DND-41 (cell line): ENCODE measurements at regions not wholly inside any gene's neighbourhood (a gene's known extent, or its start where the extent isn't known, plus 50 kb on each side); places are given as distances from the start of the nearest gene placed in this dataset.

Experiments
- ATAC-seq: fragments of 200-7000 bp; cut with Tn5 transposase; 3 replicates; pipeline ENCODE4 v1.9.1; 2021; ENCODE audit warnings: low read depth; ENCODE audit not compliant: insufficient read depth
- DNase-seq: peaks from one replicate; pipeline ENCODE4 v3.0.0-alpha.2; 2020
- H2AFZ ChIP-seq: 2 replicates; pipeline ENCODE4 v1.6.0; 2012; ENCODE audit warnings: low read depth, low read length
- H3K27ac ChIP-seq: 2 replicates; pipeline ENCODE4 v1.5.1; 2012; ENCODE audit warnings: low read length, inconsistent platforms
- H3K27me3 ChIP-seq: fragments of 200-600 bp; sonication (generic); 2 replicates; pipeline ENCODE4 v1.6.0; 2012; ENCODE audit warnings: low read length, mild to moderate bottlenecking, inconsistent platforms; ENCODE audit not compliant: insufficient read depth, poor library complexity
- H3K36me3 ChIP-seq: 2 replicates; pipeline ENCODE4 v1.5.1; 2012; ENCODE audit warnings: low read length, inconsistent platforms; ENCODE audit not compliant: insufficient read depth
- H3K4me1 ChIP-seq: 2 replicates; pipeline ENCODE4 v1.5.1; 2012; ENCODE audit warnings: mild to moderate bottlenecking, low read length; ENCODE audit not compliant: insufficient read depth
- H3K4me2 ChIP-seq: 2 replicates; pipeline ENCODE4 v1.6.0; 2012; ENCODE audit warnings: mild to moderate bottlenecking, moderate library complexity, low read length, inconsistent platforms; ENCODE audit not compliant: insufficient read depth
- H3K4me3 ChIP-seq, 2 experiments: fragments of 200-600 bp in 1 of 2; shearing (Covaris generic) in 1 of 2; 2 replicates each; pipeline ENCODE4 v1.5.1; 2012 to 2016; ENCODE audit warnings: inconsistent platforms in 2 of 2, low read length in 2 of 2, mild to moderate bottlenecking in 2 of 2, low read depth in 1 of 2, moderate library complexity in 1 of 2
- H3K79me2 ChIP-seq: 2 replicates; pipeline ENCODE4 v1.6.0; 2012; ENCODE audit warnings: low read length, inconsistent platforms; ENCODE audit not compliant: insufficient read depth
- H3K9ac ChIP-seq: 2 replicates; pipeline ENCODE4 v1.6.0; 2012; ENCODE audit warnings: low read depth, mild to moderate bottlenecking, inconsistent platforms, low read length, moderate library complexity
- H3K9me3 ChIP-seq: 2 replicates; pipeline ENCODE4 v1.5.1; 2012; ENCODE audit warnings: low read length, moderate library complexity, mild to moderate bottlenecking, inconsistent platforms; ENCODE audit not compliant: insufficient read depth, severe bottlenecking
- H4K20me1 ChIP-seq: 2 replicates; pipeline ENCODE4 v1.6.0; 2012; ENCODE audit warnings: low read length; ENCODE audit not compliant: insufficient read depth
- EZH2 ChIP-seq: IDR thresholded peaks from 3 replicates; pipeline ENCODE4 v1.6.1; 2012; ENCODE audit warnings: borderline replicate concordance, low read depth, mild to moderate bottlenecking, moderate library complexity, low read length, inconsistent platforms; ENCODE audit not compliant: severe bottlenecking
- TF ChIP-seq, protein P1 (sequence below): IDR thresholded peaks from 2 replicates; pipeline ENCODE4 v1.5.1; 2012; ENCODE audit warnings: borderline replicate concordance, low read length, moderate library complexity, mild to moderate bottlenecking; ENCODE audit not compliant: poor library complexity, severe bottlenecking; ENCODE audit errors: extremely low read depth

- no peak for TF ChIP-seq EZH2
- TF ChIP-seq, protein P1, sequence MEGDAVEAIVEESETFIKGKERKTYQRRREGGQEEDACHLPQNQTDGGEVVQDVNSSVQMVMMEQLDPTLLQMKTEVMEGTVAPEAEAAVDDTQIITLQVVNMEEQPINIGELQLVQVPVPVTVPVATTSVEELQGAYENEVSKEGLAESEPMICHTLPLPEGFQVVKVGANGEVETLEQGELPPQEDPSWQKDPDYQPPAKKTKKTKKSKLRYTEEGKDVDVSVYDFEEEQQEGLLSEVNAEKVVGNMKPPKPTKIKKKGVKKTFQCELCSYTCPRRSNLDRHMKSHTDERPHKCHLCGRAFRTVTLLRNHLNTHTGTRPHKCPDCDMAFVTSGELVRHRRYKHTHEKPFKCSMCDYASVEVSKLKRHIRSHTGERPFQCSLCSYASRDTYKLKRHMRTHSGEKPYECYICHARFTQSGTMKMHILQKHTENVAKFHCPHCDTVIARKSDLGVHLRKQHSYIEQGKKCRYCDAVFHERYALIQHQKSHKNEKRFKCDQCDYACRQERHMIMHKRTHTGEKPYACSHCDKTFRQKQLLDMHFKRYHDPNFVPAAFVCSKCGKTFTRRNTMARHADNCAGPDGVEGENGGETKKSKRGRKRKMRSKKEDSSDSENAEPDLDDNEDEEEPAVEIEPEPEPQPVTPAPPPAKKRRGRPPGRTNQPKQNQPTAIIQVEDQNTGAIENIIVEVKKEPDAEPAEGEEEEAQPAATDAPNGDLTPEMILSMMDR = no peak
- no peaks in the 10 kb centered on the region for H4K20me1 ChIP-seq
Observed at GRCh38 chr2:34029073-34029472, 430.0 kb upstream of the FAM98A start.

GRCh38 chr2:34025196-34025595 lies 426.1 kb upstream of the FAM98A start:
- no peaks in the 10 kb centered on the region for H3K79me2 ChIP-seq

More at GRCh38 chr2:34029073-34029472, 430.0 kb upstream of the FAM98A start:
- Histone ChIP-seq H3K27ac (no peak overlapping the region), H3K9ac (no peak overlapping the region), H3K4me2 (no peak overlapping the region), H3K79me2 (no peaks in the 10 kb centered on the region), H3K4me1 (no peaks in the 10 kb centered on the region), H2AFZ (no peak overlapping the region), H3K27me3 (no peaks in the 10 kb centered on the region), H3K4me3 (no peak overlapping the region), H3K36me3 (no peaks in the 10 kb centered on the region), H3K9me3 (no peaks in the 10 kb centered on the region)
- no peak for DNase-seq
- no peak for ATAC-seq

DNA sequence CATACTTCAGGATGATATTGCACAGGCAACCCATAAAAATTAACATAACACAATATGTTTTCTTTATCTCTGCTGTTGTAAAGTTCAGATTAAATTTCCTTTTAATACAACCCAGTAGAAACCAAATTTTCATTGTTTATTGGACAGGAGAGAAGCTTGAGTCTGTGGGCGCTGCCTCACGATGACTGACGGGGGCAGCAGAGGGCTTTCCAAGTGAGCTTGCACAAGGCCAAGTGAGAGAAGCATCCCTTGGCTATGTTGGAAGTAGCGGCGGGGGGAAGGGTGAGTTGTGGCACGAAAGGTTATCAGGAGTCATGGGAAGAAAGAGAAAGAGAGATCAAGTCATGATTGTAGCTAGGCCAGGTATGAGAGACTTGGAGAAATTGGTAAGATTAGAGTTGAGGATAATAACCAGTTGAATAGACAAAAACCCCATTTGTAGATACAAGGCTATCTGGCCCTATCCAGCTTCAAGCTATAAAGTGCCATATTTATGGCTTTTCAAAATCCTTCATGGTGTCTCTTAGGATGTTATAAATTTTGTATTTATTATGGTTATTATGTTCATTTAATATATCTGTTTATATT lies 413.7 kb upstream of the FAM98A start:
- Histone ChIP-seq H3K9me3 (no peaks in the 10 kb centered on the region), H3K4me3 (no peak overlapping the region), H4K20me1 (no peaks in the 10 kb centered on the region), H3K27me3 (no peaks in the 10 kb centered on the region), H3K9ac (no peak overlapping the region), H3K79me2 (no peaks in the 10 kb centered on the region), H2AFZ (no peak overlapping the region), H3K36me3 (no peaks in the 10 kb centered on the region), H3K4me1 (no peaks in the 10 kb centered on the region), H3K4me2 (no peak overlapping the region), H3K27ac (no peak overlapping the region)
- DNase-seq (peak; percentile 33), ATAC-seq (peak; percentile 66; the same call in 2 of the 3 replicates)
- TF ChIP-seq, protein P1 = peak; percentile 69
- no peak for TF ChIP-seq EZH2

More at GRCh38 chr2:34025196-34025595, 426.1 kb upstream of the FAM98A start:
- H3K4me3 ChIP-seq = no peak overlapping the region
- H3K36me3 ChIP-seq = no peaks in the 10 kb centered on the region
- H3K27me3 ChIP-seq = no peaks in the 10 kb centered on the region
- no peak for DNase-seq
- no peaks in the 10 kb centered on the region for H4K20me1 ChIP-seq
- H3K9me3 ChIP-seq = no peaks in the 10 kb centered on the region
- H3K4me2 ChIP-seq = no peak overlapping the region
- no peak overlapping the region for H3K27ac ChIP-seq
- H3K9ac ChIP-seq = no peak overlapping the region
- ATAC-seq = no peak
- H3K4me1 ChIP-seq = no peaks in the 10 kb centered on the region
- no peak for TF ChIP-seq EZH2
- TF ChIP-seq, protein P1 = no peak
- no peak overlapping the region for H2AFZ ChIP-seq
